GM21528 (cell line): ENCODE measurements at regions not wholly inside any gene's neighbourhood (a gene's known extent, or its start where the extent isn't known, plus 50 kb on each side); places are given as distances from the start of the nearest gene placed in this dataset.

Source experiments
- ATAC-seq: cut with Tn5 transposase; IDR thresholded peaks from one replicate; pipeline ENCODE4 v1.9.1; 2021; ENCODE audit warnings: mild to moderate bottlenecking, moderate library complexity; ENCODE audit not compliant: unreplicated experiment, low FRiP score

- no peak for ATAC-seq
Observed at GRCh38 chr1:229068270-229068987, 202.5 kb upstream of the RAB4A start.

DNA sequence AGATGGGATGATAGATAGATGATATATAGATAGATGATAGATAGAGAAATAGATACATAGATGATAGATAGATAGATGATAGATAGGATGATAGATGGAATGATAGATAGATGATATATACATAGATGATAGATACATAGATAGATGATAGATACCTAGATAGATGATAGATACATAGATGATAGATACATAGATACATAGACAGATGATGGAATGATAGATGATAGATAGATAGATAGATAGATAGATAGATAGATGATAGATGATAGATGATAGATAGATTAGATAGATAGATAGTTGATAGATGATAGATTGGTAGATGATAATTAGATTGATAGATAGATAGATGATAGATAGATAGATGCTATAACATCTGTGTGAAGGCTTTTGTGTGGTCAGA, 201.7 kb upstream of the RAB4A start:
- no peak for ATAC-seq

DNA sequence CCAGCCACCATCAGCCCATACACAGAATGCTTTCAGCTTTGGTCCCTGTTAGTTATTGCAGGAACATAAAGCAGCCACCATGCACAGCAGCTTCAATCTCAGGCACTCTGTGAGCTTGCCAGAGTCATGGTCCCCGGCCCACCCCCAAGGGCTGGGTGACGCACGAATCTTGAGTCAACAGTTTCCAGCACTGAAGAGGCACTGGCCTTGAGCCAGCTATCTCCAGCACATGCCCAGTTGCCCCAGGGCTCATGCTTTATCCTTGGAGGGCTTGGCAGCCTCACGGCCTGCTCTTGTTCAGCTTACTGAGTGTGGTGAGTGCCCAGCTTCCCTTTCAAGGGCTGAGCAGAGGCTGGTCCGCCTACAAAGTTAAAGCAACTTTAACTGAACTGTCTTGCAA, 200.7 kb upstream of the RAB4A start:
- no peak for ATAC-seq

DNA sequence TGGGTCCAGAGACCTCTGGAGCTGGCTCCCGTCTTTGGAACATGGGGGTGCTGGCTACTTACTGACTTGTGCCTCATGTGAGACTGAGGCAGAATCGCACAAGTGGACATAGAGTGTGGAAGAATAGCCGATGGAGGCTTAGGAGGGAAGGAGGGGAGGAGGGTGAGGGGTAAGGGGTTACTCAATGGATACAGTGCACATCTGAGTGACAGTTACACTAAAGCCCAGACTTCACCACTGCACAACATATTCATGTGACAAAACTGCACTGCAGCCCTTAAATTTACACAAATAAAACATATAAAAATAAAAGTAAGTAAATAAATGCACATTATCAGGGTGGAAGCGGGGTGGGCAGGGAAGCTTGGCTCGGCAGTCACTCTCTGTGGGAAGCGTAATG, 197.7 kb upstream of the RAB4A start:
- ATAC-seq, result no peak

- ATAC-seq, result no peak
Observed at GRCh38 chr1:229075217-229075616, 195.7 kb upstream of the RAB4A start.

GRCh38 chr1:229075716-229076115, 195.2 kb upstream of the RAB4A start:
- ATAC-seq, result no peak

DNA sequence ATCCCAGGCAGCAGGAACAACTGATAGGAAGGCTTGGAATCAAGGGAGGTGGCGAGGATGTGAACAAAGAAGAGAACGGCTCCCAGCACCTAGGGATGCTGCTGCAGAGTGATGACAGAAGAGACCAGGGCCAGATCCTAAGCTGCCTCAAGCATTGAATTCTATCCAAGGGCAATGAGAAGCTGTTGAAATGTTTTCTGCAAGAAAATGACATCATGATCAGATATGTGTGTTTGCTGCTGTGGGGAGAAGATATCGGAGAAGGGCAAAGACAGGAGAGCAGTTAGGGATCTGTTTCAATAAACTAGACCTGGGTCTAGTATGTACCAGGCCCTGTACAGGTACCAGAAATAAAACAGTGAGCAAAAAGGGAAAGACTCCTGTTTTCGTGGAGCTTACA, 194.7 kb upstream of the RAB4A start:
- no peak for ATAC-seq

GRCh38 chr1:229079016-229079595, 191.8 kb upstream of the RAB4A start:
- no peak for ATAC-seq

GRCh38 chr1:229080361-229080760, 190.6 kb upstream of the RAB4A start:
- no peak for ATAC-seq

GRCh38 chr1:229085291-229085690, 185.6 kb upstream of the RAB4A start:
- no peak for ATAC-seq

- no peak for ATAC-seq
Observed at GRCh38 chr1:229086091-229086490, 184.8 kb upstream of the RAB4A start.

- ATAC-seq, result no peak
Observed at GRCh38 chr1:229086686-229087085, 184.2 kb upstream of the RAB4A start.

- ATAC-seq, result no peak
Observed at GRCh38 chr1:229087339-229087738, 183.6 kb upstream of the RAB4A start.

DNA sequence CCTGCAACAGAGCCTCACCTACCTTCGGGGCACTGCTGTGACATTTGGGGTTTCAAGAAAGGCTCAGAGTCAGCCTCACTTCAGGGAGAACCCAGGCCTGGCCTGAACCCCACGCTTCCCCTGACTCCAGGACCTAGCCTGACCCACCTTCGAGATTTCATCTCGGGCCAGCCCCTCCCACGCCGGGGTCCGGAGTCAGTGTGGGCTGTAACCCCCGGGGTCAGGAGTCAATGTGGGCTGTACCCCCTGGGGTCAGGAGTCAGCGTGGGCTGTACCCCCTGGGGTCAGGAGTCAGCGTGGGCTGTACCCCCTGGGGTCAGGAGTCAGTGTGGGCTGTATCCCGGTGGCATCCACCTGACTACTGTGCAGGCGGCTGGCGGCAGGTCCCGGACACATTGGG, 183.0 kb upstream of the RAB4A start:
- ATAC-seq, result no peak

DNA sequence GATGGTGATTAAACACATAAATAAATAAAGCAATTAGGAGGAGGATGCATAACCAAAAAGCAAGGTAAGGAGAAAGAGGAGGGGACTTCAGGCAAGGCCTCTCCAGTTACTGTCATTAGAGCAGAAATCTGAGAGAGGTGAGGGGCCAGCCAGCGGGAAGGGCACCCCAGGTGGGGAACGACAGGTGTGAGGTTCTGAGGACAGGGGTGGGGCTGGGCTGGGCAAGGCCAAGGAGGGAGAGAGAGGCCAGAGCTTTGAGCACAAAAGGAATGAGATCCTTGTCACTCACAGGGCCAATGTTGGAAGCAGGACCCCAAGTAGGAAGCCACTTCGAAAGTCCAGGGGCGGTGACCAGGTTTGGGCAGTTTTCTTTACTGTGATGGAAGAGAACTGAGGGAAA, 182.2 kb upstream of the RAB4A start:
- ATAC-seq, result no peak

DNA sequence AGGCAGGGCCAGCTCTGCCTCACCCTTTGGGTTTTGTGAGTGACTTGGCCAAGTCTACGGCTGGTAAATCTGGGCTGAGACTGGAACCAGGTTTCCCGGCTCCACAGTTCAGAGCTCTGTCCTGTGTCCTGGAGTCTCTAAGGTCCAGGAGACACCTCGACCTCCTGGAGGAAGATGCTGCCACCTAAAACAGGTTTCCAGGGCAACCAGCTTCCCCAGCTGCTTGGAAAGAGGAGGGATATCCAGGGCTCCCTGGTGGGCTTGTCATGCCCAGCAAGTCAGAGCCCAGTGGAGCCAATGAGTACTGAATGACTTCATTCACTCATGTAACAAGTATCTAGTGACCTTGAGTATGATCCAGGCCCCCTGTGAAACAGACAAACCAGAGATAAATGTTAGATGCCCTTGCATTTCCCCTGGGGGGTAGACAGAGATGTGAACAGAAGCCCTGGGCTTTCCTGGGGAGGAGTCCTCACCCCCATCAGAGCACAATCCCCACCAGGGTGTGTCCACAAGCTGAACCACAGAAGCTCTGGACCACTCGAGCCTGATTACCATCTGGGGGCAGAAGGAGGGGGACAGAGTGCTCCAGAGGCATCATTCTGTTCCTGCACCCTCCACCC, 181.2 kb upstream of the RAB4A start:
- ATAC-seq, result no peak

DNA sequence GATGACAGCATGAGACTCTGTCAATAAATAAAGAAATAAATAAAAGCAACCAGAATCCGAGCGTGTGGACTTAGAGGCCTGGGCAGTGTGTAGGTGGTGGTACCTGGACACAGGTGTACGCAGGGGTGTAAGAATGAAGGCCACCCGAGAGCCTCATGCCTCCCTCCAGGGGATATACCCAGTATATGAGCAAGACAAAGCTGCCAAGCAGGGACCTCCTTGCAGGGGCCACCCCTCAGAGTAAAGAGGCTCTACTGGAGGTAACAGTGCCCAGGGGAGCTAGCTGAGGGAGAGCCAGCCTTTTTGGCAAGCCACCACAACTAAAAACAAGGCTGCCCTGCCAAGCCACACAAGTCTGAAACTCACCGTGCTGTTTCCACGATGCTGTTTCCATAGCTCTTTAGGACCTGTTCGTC, 179.2 kb upstream of the RAB4A start:
- ATAC-seq, result no peak

DNA sequence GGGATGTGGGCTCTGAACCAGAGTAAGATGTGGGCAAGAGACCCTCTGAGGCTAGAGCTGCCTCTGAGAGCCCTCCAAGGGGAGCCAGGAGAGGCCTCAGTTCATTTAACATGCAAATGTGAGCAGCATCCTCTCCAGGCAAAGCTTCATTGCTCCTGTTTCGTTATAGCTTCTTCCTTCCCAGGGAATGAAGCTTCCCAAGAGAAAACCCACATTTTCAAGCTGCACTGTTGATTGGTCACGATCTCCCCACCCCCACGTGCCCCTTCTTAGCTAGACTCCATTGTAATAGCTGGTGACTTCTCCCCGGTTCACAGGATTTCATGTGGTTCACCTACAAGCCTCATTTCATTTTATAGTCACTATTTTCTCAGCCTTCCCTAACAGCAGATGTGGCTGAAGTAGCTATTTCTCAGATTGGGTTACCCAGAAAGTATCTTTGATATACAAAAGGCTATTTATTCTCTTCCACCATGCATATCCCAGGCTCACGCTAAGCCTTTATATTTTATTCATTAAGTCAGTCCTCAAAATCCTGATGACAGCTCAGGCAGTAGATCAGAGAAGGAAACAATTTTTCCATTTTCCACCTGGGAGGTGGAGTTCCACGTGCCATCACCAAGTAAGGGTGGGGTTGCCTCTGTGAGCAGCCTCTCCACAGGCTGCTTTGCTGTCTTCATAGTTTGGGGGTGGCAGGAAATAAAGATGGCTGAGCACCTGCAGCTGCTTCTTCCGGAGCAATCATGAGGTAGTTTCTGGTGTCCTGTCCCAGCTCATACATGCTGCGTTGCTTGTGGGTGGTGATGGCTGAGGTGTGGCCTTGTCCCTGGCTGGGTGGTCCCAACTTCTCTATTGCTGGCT, 178.3 kb upstream of the RAB4A start:
- no peak for ATAC-seq

- no peak for ATAC-seq
Observed at GRCh38 chr1:229093238-229093540, 177.7 kb upstream of the RAB4A start.

DNA sequence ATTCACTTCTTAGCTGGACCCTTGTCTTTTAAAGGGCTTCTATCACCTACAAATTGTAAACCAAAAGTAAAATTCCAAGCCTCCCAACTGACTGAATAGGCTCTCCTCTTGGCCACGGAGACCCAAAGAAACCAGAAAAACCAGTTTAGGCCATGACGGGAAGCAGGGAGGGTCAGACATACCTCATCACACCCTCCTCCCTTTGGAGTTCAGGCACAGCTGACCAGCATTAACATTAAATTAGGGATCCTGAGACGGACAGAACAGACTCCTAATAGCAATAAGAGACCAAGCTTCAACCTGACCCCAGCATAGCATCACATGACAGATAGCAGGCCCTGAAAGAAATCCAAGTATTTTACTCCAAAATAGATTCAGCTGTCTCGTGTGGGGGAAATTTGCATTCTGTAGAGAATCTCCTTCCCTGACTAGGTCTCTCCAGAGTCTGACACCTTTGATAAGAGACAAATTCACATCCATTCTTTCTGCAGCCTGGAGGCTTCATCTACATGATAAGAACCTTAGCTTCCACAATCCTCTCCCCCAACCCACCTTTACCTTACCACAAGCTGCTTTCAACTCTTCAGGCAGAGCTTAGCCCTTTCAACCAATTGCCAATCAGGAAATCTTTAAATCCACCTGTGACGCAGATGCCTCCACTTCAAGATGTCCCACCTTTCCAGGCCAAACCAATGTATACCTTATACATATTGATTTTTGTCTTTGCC, 177.1 kb upstream of the RAB4A start:
- ATAC-seq, result no peak
